NCI-H2081 treated with DMSO at 0.1 percent for 48 hours (cell line): ENCODE measurements at regions not wholly inside any gene's neighbourhood (a gene's known extent, or its start where the extent isn't known, plus 50 kb on each side); places are given as distances from the start of the nearest gene placed in this dataset.
"Not testable (repeated sequence)": the region's sequence is repeated elsewhere in the genome, so short reads cannot be mapped to it uniquely, and the experiment has no call there.

Source experiments
- DNase-seq: peaks from one replicate; lab custom pipeline; 2025; lab: John Stamatoyannopoulos, UW

DNA sequence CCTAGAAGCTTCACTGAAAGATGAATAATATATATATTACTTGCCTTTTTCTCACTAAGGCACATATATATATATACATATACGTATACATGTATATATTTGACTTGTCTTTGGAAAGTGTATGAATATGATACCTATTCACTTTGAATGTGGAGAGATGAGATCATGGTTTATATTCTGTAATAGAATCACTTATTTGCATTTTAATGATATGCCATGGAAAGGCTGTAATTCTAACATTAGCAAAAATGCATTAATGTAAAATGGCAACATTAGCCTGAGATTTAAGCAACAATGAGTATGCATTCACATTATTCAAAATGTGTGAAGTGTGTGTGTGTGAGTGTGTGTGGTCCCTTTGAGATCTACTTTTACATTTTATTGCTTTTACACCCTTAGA, 54.5 kb upstream of the PRKD1 start:
- DNase-seq, result no peak

GRCh38 chr14:29982993-29983392, 55.3 kb upstream of the PRKD1 start:
- DNase-seq, result no peak

DNA sequence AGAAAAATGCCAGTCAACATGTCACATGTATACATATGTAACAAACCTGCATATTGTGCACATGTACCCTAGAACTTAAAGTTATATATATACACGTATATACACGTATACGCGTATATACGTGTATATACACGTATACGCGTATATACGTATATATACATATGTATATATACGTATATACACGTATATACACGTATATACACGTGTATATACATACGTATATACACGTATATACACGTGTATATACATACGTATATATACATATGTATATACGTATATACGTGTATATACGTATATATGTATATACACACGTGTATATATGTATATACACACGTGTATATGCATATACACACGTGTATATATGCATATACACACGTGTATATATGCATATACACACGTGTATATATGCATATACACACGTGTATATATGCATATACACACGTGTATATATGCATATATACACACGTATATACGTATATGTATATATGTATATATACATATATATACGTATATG, 62.8 kb upstream of the PRKD1 start:
- not testable (repeated sequence) for DNase-seq

DNA sequence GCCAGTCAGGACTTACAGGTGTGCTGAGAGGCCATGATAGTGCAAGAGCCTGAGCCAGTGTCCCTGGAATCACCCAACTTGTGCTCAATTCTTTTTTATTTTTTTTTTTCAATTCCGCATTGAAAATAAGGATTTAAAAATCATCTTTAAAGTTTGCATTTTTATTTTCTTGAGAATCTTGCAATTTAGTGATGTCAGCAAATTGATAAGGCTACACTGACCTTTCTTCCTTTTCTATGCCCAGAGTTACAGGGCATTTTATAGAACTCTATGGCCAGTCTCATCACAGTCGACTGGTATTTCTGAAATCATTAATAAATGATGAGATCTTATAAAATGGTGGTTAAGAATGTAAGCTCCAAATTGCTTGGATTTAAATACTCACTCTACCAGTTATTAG, 63.3 kb upstream of the PRKD1 start:
- no peak for DNase-seq

GRCh38 chr14:29993143-29993542, 65.5 kb upstream of the PRKD1 start:
- no peak for DNase-seq

- no peak for DNase-seq
These were observed 71.4 kb upstream of the PRKD1 start for GRCh38 chr14:29999013-29999539.

DNA sequence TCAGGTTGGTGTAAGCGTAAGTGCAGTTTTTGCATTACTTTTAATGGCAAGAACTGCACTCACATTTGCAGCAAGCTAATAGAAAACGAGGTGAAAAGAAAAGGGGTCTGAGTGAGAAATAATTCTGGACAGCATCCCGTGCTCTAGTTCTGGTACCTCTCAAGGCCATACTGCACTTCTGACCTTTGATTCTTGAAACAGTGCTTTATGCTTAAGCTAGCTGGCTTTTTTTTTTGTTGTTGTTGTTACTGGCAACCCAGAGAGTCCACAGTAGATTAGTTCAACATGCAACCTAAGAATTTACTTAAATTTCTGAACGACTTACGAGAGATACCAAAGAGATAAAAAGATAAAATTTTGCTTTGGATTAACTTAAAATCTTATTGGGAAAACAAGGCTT, 75.2 kb upstream of the PRKD1 start:
- no peak for DNase-seq

DNA sequence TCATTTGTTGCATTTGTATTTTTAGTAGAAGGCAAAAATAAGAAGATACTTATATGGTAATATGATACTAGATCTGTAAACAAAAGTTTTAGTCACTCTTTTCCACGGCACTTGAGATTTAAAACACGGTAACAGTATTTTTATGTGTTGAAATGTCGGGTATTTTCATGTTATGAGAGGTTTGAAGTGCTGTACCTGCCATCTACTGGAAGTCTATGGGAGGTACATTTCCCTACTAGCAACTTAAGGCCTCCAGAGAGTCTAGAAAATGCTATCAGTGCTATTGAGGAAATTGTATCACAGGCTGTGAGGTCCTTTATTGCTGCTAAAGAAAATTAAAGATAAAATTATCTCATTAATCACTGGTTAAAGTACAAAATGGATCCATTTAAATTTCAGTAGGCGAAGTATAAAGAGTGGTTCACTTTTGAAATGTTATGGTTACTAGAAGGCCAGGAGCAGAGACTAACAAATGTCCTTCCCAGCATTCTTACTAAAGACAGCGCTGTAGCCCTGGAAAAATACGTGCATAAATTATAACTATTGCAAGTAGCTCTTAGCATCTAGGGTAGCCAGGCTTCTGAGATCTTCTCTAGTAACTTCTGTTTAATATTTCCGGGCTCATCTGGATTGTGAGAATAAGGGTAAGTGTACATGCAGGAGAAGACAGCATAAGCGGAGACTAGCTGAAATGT, 77.6 kb upstream of the PRKD1 start:
- DNase-seq, result peak; percentile 19

DNA sequence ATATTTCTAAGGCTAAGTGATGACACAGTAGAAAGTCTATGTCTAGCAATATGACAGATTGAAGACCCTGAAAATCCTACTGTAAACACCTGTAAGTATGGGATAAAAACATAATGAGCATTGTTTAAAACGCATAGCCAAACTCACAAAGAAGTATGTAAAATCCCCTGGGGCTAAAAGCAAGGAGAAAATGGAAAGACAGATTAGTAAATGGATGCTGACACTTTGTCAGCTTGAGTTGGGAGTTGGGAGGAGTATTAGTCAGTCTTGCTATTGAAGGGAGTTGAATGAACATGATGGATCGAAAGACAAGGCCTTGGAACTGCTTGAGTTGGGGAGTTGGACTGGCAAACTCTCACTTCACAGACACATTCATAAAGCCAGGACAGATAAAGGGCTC, 79.0 kb upstream of the PRKD1 start:
- no peak for DNase-seq

DNA sequence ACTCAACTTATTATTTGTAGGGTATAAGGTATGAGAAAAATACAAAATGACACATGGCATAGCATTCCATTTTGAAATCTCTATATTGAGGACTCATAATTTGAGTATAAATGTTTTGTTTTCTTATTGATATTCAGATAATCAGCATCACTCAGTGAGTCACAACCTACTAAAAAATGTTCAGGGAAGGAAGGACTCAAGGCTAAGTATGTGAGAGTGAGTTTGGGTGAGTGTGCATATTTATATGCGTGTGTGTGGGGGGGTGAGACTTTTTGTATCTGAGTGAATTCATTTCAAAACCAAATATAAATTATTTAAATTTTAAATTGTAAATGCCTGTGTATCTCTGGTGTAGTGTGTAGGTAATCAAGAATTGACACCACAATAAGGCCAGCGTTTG, 87.8 kb upstream of the PRKD1 start:
- DNase-seq, result no peak

GRCh38 chr14:30016002-30016401, 88.4 kb upstream of the PRKD1 start:
- DNase-seq, result no peak

DNA sequence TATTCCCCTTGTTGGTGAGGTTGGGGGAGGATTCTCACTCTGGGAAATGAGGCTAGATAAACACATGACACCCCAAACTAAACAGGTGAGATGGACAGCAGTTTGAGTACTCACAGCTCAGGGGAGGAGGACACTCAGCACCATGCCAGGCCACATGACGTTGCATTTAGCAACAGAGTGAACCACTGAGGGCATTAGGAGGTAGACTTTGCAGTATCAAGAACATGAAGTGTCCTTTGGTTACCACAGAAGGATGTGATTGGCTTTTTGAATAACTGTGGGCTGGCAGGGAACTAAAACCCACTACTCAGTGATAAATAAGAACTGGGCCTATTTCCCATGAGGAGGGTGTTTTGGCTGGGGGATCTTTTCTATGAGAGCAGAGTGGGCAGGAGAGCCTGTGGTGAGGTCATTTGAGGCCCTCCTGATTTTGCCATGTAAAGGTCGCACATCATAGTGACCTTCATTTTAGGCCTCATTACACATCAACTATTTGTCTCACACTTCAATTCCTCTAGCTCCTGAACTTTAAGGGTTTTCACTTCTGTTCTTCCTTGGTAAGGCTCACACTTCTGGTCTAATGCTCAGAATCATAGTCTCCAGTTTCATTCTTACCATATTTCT, 89.8 kb upstream of the PRKD1 start:
- no peak for DNase-seq

- DNase-seq, result no peak
These were observed 92.6 kb upstream of the PRKD1 start for GRCh38 chr14:30020271-30020670.

GRCh38 chr14:30020687-30021086, 93.0 kb upstream of the PRKD1 start:
- DNase-seq, result no peak

DNA sequence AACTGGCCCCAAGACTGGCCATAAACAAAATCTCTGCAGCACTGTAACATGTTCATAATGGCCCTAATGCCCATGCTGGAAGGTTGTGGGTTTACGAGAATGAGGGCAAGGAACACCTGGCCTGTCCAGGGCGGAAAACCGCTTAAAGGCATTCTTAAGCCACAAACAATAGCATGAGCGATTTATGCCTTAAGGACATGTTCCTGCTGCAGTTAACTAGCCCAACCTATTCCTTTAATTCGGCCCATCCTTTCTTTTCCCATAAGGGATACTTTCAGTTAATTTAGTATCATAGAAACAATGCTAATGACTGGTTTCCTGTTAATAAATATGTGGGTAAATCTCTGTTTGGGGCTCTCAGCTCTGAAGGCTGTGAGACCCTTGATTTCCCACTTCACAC, 95.7 kb upstream of the PRKD1 start:
- not testable (repeated sequence) for DNase-seq

DNA sequence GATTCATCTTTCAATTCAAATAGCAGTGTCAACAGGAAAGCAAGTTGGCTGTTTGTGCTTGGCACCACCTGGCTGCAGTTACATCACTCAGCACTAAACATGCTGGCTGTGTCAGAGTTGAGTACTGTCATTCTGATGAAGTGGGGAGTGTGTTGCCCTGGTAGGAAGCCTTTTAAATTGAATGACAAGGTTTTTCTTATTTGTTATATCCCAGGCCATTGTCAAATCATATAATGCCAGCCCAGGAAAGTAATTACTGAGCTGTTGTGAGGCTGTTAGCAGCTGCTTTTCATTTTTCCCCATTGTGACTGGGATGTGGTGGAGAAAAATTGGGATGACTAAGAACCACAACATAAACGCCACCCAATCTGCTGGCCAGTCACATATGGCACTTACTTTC, 106.5 kb upstream of the PRKD1 start:
- DNase-seq, result peak; percentile 84

- no peak for DNase-seq
These were observed 107.7 kb upstream of the PRKD1 start for GRCh38 chr14:30035361-30035760.

- DNase-seq, result no peak
These were observed 118.1 kb upstream of the PRKD1 start for GRCh38 chr14:30045720-30046119.

DNA sequence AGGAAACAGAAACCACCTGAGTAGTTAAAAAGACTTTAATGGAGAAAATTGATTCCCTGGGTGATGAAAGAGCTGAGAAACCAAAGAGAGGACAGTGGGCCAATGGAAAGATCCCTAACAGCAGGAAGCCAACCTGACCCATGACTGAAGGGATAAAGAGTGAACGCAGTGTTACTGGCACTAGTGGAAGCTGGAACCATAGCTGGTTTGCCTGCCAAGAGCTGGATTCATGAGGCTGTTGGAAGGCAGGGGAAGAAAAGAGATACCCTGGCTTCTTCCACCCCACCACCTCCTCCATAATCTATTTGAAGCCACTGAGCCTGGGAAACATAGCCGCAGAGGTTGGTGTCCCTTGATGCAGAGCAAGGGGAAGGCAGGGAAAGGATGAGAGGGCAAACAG, 125.5 kb upstream of the PRKD1 start:
- DNase-seq, result no peak

DNA sequence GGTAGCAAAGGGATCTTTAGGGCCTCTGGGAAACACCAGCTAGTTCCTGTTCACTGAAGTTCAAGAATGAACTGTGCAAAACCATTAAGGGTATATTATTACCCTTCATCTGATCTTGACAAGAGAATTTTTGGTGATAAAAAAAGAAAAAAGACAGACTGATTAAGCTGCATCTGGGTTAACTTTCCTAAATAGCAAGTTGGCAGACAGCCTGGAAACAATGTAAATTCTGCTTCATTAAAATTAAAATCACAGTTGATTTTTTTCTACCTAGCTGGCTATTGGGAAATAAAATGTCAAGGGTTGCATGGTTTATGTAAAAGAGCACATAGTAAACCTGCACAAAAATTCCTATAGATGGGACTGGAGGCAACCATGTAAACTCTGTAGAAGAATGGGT, 126.6 kb upstream of the PRKD1 start:
- DNase-seq, result no peak

DNA sequence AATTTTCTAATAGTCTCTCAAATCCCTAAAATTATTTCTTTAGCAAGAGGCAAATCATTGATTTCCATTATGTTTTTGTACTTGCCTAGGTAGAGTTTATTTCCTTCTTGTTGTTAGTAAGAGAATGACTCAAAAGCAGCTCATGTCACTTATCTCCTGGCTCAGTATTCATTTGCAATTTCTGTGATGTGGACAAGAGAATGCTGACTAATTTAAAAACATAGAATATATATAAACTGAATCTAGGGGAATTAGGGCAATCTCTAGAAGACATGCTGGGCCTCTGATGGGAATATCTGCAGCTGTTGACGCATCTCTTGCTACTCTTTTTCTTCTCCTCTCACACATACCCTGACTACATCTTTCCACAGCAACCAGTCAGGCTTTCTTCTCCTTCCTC, 130.8 kb upstream of the PRKD1 start:
- DNase-seq, result no peak

DNA sequence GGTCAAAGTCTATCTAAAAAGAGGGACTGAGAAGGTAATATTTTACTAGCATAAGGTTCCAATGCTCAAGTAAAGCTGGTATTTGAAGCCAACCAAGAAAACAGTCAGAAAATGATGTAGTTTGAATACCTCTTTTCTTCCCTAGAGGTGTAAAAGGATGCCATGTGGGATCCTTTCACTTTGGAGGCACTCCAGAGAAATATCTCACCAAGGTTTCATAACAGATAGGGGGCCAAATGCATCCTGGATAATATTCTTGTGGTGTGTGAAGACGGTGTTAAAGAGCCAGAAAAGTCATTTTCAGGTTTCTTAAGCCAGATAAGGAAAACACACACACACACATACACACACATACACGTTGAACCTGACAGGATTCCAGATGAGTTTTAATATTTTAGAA, 136.1 kb upstream of the PRKD1 start:
- DNase-seq, result no peak

DNA sequence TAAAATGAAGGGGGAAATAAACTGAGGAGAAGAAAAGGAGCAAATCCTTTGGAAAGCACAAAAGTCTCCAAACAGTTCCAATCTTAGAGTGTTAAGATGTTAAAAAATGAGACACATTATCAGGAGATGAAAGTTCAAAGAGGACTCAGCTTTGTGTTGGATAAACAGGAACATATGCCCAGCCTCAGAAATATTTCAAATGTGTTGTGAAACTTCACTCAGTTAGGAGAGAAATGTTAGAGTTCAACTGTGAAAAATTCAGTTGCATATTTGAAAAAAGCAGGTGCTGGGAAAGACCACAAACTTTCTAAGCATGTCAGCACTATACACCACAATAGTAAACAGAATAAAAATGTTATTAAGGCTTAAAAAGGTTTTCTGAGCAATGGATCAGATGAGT, 136.8 kb upstream of the PRKD1 start:
- no peak for DNase-seq

- no peak for DNase-seq
These were observed 141.9 kb upstream of the PRKD1 start for GRCh38 chr14:30069536-30069935.
